ENCODE measurements at regions not wholly inside any gene's neighbourhood (a gene's known extent, or its start where the extent isn't known, plus 50 kb on each side); places are given as distances from the start of the nearest gene placed in this dataset.
"Not testable (repeated sequence)": the region's sequence is repeated elsewhere in the genome, so short reads cannot be mapped to it uniquely, and the experiment has no call there.

DNA sequence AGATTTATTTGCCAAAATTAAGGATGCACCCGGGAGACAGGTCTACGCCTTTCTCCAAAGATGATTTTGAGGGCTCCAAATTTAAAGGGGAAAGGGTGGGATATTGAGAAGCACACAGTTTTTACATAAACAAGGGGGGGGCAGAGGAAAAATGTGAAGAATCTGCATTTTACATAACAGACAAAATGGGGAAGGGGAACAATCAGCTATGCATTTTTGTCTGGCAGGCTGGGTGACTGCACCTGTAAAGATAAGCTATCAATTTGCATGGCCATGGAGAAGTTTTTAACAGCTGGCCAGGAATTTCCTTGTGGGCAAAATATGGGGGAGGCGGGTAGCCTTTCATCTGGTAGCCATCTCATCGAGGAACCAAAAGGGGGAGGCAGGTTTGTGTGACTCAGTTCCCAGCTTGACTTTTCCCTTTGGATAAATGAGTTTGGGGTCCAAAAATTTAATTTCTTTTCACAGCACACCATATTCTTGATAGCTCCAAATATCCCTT, 331.3 kb downstream of the PCDH11X start:
- not testable (repeated sequence) for TF ChIP-seq CTCF (IDR thresholded peaks at IDR 0.05; ENCODE audit: extremely low read depth in 1 of 2, insufficient read depth in 1 of 2, low read depth in 1 of 2, low read length in 2 of 2); POLR2A (IDR thresholded peaks at IDR 0.05; ENCODE audit: low read depth, low read length); EZH2 (IDR thresholded peaks at IDR 0.05; ENCODE audit: borderline replicate concordance, low read depth, low read length, severe bottlenecking)

Measured in endothelial cell of umbilical vein (primary cell).